ENCODE measurements at regions not wholly inside any gene's neighbourhood (a gene's known extent, or its start where the extent isn't known, plus 50 kb on each side); places are given as distances from the start of the nearest gene placed in this dataset.
"Not testable (repeated sequence)": the region's sequence is repeated elsewhere in the genome, so short reads cannot be mapped to it uniquely, and the experiment has no call there.

DNA sequence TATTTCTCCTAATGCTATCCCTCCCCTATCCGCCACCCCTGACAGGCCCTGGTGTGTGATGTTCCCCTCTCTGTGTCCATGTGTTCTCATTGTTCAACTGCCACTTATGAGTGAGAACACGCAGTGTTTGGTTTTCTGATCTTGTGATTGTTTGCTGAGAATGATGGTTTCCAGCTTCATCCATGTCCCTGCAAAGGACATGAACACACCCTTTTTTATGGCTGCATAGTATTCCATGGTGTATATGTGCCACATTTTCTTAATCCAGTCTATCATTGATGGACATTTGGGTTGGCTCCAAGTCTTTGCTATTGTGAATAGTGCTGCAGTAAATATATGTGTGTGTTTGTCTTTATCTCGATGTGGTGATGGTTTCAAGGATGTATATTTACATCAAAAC is 353.4 kb downstream of the PTPRU start:
- not testable (repeated sequence) for H3K36me3 ChIP-seq (ENCODE audit: insufficient read depth, low read depth, low read length); H3K9me3 ChIP-seq (ENCODE audit: insufficient read depth, low read depth, low read length); H3K9ac ChIP-seq (ENCODE audit: low read depth, low read length); H3K27me3 ChIP-seq (ENCODE audit: insufficient read depth, low read length); H3K27ac ChIP-seq (ENCODE audit: low read length); H3K4me3 ChIP-seq (ENCODE audit: low read length); H3K4me1 ChIP-seq (ENCODE audit: insufficient read depth, low read length)

GRCh38 chr1:29586991-29587745 is 350.8 kb downstream of the PTPRU start:
- Histone ChIP-seq H3K27me3 (ENCODE audit: insufficient read depth, low read length) (no peaks in the 10 kb centered on the region), H3K9me3 (ENCODE audit: insufficient read depth, low read depth, low read length) (no peaks in the 10 kb centered on the region), H3K4me3 (ENCODE audit: low read length) (no peak overlapping the region), H3K9ac (ENCODE audit: low read depth, low read length) (no peak overlapping the region), H3K27ac (ENCODE audit: low read length) (no peak overlapping the region), H3K36me3 (ENCODE audit: insufficient read depth, low read depth, low read length) (no peaks in the 10 kb centered on the region), H3K4me1 (ENCODE audit: insufficient read depth, low read length) (no peaks in the 10 kb centered on the region)

DNA sequence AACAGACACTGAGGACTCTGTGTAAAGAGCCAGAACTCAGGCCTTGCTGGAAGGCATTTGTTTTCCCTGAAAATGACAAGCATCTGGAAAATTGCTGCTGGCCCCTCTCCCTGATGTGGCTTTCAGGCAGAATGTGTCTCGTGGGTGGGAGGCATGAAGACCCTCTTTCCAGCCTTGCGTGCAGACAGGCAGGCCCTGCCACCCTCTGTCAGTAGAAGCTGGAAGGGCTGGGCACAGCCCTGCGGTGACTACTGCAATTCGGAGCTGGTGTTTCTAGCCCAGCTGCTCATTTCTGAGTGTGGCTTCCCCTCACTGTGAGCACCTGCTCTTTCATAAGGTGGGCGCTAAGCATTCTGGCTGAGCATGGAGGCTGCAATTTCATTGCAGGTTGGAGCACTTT is 349.9 kb downstream of the PTPRU start:
- Histone ChIP-seq H3K9me3 (ENCODE audit: insufficient read depth, low read depth, low read length) (no peaks in the 10 kb centered on the region), H3K9ac (ENCODE audit: low read depth, low read length) (no peak overlapping the region), H3K36me3 (ENCODE audit: insufficient read depth, low read depth, low read length) (no peaks in the 10 kb centered on the region), H3K27ac (ENCODE audit: low read length) (no peak overlapping the region), H3K4me3 (ENCODE audit: low read length) (no peak overlapping the region), H3K27me3 (ENCODE audit: insufficient read depth, low read length) (no peaks in the 10 kb centered on the region), H3K4me1 (ENCODE audit: insufficient read depth, low read length) (no peaks in the 10 kb centered on the region)

DNA sequence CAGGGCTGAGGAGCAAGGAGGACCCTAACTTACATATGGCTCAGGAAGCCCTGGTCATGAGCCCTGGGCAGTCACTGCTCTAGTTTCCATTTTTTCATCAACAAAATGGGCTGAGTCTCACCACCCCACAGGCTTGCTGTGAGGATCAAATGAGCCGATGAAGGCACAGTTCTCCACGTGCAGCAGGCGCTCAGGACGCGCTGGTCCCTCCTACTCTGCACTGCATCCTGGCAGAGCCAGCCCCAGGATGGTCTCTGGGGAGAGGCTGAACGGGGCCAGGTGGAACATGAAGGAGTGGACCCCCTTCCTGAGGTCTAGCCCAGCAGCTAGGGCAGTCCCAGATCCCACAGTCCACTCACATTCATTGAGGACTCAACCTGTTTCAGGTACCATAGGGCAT is 349.3 kb downstream of the PTPRU start:
- H3K36me3 ChIP-seq (ENCODE audit: insufficient read depth, low read depth, low read length): no peaks in the 10 kb centered on the region
- H3K9ac ChIP-seq (ENCODE audit: low read depth, low read length): no peak overlapping the region
- no peaks in the 10 kb centered on the region for H3K9me3 ChIP-seq (ENCODE audit: insufficient read depth, low read depth, low read length)
- no peaks in the 10 kb centered on the region for H3K4me1 ChIP-seq (ENCODE audit: insufficient read depth, low read length)
- H3K27ac ChIP-seq (ENCODE audit: low read length): no peak overlapping the region
- H3K4me3 ChIP-seq (ENCODE audit: low read length): no peak overlapping the region
- no peaks in the 10 kb centered on the region for H3K27me3 ChIP-seq (ENCODE audit: insufficient read depth, low read length)

DNA sequence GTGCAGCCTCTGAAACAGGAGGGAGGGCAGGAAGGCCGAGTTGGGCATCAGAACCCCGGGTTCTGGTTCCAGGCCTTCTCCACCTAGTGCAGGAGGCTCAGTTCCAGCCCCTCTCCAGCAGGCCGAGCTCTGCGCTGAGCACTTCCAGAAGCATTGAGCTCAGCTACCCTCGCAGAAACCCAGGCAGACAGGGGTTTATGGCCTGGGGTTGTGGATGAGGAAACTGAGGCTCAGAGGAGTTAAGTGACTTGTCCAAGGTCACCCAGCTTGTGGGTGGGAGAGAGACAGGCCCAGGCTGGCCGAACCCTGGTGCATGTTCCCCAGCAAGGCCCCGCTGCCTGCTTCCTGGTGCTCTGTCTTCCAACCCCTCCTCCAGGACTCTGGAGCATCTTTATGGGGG is 348.9 kb downstream of the PTPRU start:
- Histone ChIP-seq H3K9me3 (ENCODE audit: insufficient read depth, low read depth, low read length) (no peaks in the 10 kb centered on the region), H3K36me3 (ENCODE audit: insufficient read depth, low read depth, low read length) (no peaks in the 10 kb centered on the region), H3K9ac (ENCODE audit: low read depth, low read length) (no peak overlapping the region), H3K4me1 (ENCODE audit: insufficient read depth, low read length) (no peaks in the 10 kb centered on the region), H3K27ac (ENCODE audit: low read length) (no peak overlapping the region), H3K27me3 (ENCODE audit: insufficient read depth, low read length) (no peaks in the 10 kb centered on the region), H3K4me3 (ENCODE audit: low read length) (no peak overlapping the region)

DNA sequence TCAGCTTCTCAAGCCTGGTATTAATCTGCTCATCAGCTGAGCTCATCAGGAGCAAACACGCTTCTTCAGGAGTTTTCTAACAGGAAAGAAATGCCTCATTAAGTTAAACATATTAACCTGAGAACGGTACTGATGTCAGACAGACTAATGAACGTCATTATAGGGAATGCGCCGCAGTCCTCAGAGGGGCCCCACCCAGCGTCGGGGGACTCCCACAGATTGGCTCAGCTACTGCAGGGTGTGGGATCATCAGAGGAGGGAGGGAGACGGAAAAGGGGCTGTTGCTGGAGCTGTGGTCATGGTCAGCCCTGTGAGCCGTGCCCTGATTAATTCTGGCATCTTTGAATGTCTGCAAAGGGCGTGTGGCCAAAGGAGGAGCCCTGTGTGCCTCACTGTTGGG is 348.5 kb downstream of the PTPRU start:
- H3K4me1 ChIP-seq (ENCODE audit: insufficient read depth, low read length): no peaks in the 10 kb centered on the region
- no peak overlapping the region for H3K27ac ChIP-seq (ENCODE audit: low read length)
- no peak overlapping the region for H3K9ac ChIP-seq (ENCODE audit: low read depth, low read length)
- no peaks in the 10 kb centered on the region for H3K36me3 ChIP-seq (ENCODE audit: insufficient read depth, low read depth, low read length)
- no peaks in the 10 kb centered on the region for H3K27me3 ChIP-seq (ENCODE audit: insufficient read depth, low read length)
- no peak overlapping the region for H3K4me3 ChIP-seq (ENCODE audit: low read length)
- no peaks in the 10 kb centered on the region for H3K9me3 ChIP-seq (ENCODE audit: insufficient read depth, low read depth, low read length)

DNA sequence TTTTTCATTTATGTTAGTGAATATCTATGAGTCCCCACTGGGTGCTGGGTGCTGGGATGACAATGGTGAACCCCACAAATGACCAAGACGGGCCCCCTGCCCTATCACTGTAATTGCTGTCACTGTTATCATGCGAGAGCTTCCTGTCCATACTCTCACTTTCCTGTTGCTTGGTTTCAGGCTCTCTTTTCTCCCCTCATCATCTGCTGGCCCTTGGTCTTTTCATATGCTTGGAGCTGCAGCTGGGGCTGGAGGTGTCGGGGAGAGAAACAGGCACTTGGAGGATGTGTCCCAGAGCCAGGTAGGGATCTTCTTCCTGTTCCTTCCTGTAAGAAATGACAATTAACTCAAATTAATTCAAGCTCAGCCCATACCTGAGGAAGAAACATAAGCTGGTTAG is 348.0 kb downstream of the PTPRU start:
- H3K9me3 ChIP-seq (ENCODE audit: insufficient read depth, low read depth, low read length): no peaks in the 10 kb centered on the region
- no peak overlapping the region for H3K9ac ChIP-seq (ENCODE audit: low read depth, low read length)
- H3K4me3 ChIP-seq (ENCODE audit: low read length): no peak overlapping the region
- no peak overlapping the region for H3K27ac ChIP-seq (ENCODE audit: low read length)
- H3K4me1 ChIP-seq (ENCODE audit: insufficient read depth, low read length): no peaks in the 10 kb centered on the region
- no peaks in the 10 kb centered on the region for H3K36me3 ChIP-seq (ENCODE audit: insufficient read depth, low read depth, low read length)
- no peaks in the 10 kb centered on the region for H3K27me3 ChIP-seq (ENCODE audit: insufficient read depth, low read length)

DNA sequence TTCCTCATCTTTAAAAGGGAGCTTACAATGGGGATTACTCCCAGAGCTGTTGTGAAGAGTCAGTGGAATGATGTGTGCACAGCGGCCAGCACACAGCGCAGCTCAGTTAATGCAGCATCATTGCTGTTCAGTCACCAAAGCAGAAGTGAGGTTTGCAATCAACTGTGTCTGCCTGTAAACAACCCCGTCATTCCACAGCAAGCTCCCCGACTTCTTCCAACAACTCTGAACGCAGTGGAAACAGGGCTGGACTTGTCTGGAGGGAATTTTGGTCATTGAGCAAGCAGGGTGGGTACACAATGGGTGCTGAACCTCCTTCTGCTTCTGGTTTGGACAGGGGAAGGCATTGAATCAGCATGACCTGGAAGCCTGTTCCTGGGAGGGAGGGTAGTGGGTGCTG is 347.4 kb downstream of the PTPRU start:
- H3K27me3 ChIP-seq (ENCODE audit: insufficient read depth, low read length): no peaks in the 10 kb centered on the region
- no peak overlapping the region for H3K4me3 ChIP-seq (ENCODE audit: low read length)
- H3K27ac ChIP-seq (ENCODE audit: low read length): no peak overlapping the region
- H3K4me1 ChIP-seq (ENCODE audit: insufficient read depth, low read length): no peaks in the 10 kb centered on the region; the same call in 1 of the 2 replicates
- no peak overlapping the region for H3K9ac ChIP-seq (ENCODE audit: low read depth, low read length)
- H3K36me3 ChIP-seq (ENCODE audit: insufficient read depth, low read depth, low read length): no peaks in the 10 kb centered on the region
- no peaks in the 10 kb centered on the region for H3K9me3 ChIP-seq (ENCODE audit: insufficient read depth, low read depth, low read length)

DNA sequence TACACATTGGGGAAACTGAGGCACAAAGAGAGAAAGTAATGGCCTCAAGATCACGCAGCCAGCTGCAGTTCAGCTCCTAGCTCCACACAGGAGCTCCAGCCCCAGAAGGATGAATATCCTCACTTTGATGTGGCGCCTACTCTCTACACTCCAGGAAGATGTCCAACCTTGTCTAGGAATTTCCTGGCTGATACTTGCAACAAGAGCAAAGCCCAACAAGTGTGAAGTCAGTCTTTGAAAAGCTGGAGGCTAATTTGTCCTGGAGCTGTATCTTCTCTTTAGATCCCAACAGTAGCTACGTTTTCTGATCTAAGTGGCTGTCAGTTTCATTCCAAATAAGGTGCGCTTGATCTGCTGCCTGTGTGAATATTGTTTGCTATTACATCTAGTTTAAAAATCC is 344.9 kb downstream of the PTPRU start:
- Histone ChIP-seq H3K4me1 (ENCODE audit: insufficient read depth, low read length) (peaks cover 3% of the 10 kb centered on the region; the same call in 1 of the 2 replicates), H3K36me3 (ENCODE audit: insufficient read depth, low read depth, low read length) (no peaks in the 10 kb centered on the region), H3K4me3 (ENCODE audit: low read length) (no peak overlapping the region), H3K27ac (ENCODE audit: low read length) (no peak overlapping the region), H3K9me3 (ENCODE audit: insufficient read depth, low read depth, low read length) (no peaks in the 10 kb centered on the region), H3K9ac (ENCODE audit: low read depth, low read length) (no peak overlapping the region), H3K27me3 (ENCODE audit: insufficient read depth, low read length) (no peaks in the 10 kb centered on the region)

GRCh38 chr1:29579821-29580425 is 343.6 kb downstream of the PTPRU start:
- H3K27ac ChIP-seq (ENCODE audit: low read length): no peak overlapping the region
- H3K4me1 ChIP-seq (ENCODE audit: insufficient read depth, low read length): peaks cover 3% of the 10 kb centered on the region; the same call in 1 of the 2 replicates
- H3K9me3 ChIP-seq (ENCODE audit: insufficient read depth, low read depth, low read length): no peaks in the 10 kb centered on the region
- no peaks in the 10 kb centered on the region for H3K27me3 ChIP-seq (ENCODE audit: insufficient read depth, low read length)
- H3K9ac ChIP-seq (ENCODE audit: low read depth, low read length): no peak overlapping the region
- no peak overlapping the region for H3K4me3 ChIP-seq (ENCODE audit: low read length)
- no peaks in the 10 kb centered on the region for H3K36me3 ChIP-seq (ENCODE audit: insufficient read depth, low read depth, low read length)

DNA sequence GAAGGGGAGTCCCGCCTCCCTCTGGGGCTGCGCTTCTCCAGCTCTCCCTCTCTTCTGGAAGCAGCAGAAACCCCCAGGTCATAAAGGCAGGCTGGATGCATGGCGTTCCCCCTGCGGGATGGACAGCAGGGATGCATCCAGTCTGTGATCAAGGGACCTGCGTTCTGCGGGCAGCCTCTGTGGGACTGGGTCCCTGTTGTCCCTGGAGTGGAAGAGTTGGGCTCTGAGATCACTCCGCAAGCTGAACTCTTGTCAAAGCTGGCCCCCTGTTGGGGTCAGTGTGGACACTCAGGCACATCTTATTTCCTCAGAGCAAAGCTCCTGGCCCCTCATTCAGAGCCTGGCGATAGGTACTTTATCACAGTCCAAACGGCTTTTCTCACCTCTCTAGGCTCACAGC is 341.2 kb downstream of the PTPRU start:
- Histone ChIP-seq H3K4me1 (ENCODE audit: insufficient read depth, low read length) (peaks cover 3% of the 10 kb centered on the region; the same call in 1 of the 2 replicates), H3K4me3 (ENCODE audit: low read length) (no peak overlapping the region), H3K27ac (ENCODE audit: low read length) (no peak overlapping the region), H3K36me3 (ENCODE audit: insufficient read depth, low read depth, low read length) (no peaks in the 10 kb centered on the region), H3K9me3 (ENCODE audit: insufficient read depth, low read depth, low read length) (no peaks in the 10 kb centered on the region), H3K27me3 (ENCODE audit: insufficient read depth, low read length) (no peaks in the 10 kb centered on the region), H3K9ac (ENCODE audit: low read depth, low read length) (no peak overlapping the region)

DNA sequence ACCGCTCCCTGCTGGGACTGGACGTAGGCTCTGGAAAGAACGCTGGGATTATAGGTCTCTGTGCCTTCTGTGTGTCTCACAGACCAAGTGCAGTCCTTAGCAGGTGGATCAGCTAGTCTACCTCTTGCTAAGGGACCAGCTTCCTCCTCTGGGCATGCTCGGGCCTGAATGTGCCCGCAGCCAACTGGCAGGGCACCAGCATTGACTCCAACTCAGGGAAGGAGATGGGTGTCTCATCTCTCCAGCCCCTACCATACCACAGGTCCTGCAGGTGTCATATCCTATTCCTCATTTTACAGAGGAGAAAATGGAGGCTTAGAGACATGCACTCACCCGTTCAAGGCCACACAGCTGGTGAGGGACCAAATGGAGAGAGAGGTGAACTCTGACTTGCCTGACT is 340.2 kb downstream of the PTPRU start:
- Histone ChIP-seq H3K9ac (ENCODE audit: low read depth, low read length) (no peak overlapping the region), H3K4me1 (ENCODE audit: insufficient read depth, low read length) (peaks cover 3% of the 10 kb centered on the region; the same call in 1 of the 2 replicates), H3K9me3 (ENCODE audit: insufficient read depth, low read depth, low read length) (no peaks in the 10 kb centered on the region), H3K4me3 (ENCODE audit: low read length) (no peak overlapping the region), H3K27me3 (ENCODE audit: insufficient read depth, low read length) (no peaks in the 10 kb centered on the region), H3K27ac (ENCODE audit: low read length) (no peak overlapping the region), H3K36me3 (ENCODE audit: insufficient read depth, low read depth, low read length) (no peaks in the 10 kb centered on the region)
